Body of pancreas (tissue), 4 donors: ENCODE measurements at regions not wholly inside any gene's neighbourhood (a gene's known extent, or its start where the extent isn't known, plus 50 kb on each side); places are given as distances from the start of the nearest gene placed in this dataset.

ENCODE experiments used
- POLR2A ChIP-seq, 3 donors: fragments of 450-650 bp; IDR thresholded peaks; one replicate each; pipeline ENCODE4 v1.6.1; 2016; ENCODE audit warnings: antibody characterized with exemption in 3 of 3, mild to moderate bottlenecking in 2 of 3
- TF ChIP-seq, protein P1 (sequence below), 7 experiments: fragments of 450-650 bp in 4 of 7; fragments of 200-600 bp in 3 of 7; sonication (generic) in 3 of 7; IDR thresholded peaks; one replicate each; pipeline ENCODE4 v1.5.1; 2016 to 2019; ENCODE audit warnings: antibody characterized with exemption in 7 of 7

DNA sequence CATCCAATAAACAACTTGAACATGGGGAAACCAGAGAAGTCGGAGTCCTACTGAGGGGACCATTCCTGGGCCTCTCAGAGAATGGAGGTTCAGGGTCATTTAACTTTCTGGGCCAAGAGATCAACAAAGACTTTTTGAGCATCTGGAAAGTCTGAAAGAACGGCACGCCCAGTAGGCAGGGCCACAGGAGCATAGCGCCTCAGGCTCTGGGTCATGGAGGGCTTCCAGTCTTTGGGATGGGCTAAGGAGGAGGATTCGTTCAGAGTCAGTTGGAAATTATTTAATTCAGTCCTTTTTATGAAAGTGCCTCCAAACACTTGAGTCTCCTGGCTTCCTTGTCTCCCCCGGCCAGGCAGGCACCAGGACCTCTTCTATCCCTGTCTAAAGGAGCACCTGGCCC is 101.1 kb upstream of the GLI2 start:
- TF ChIP-seq, protein P1, sequence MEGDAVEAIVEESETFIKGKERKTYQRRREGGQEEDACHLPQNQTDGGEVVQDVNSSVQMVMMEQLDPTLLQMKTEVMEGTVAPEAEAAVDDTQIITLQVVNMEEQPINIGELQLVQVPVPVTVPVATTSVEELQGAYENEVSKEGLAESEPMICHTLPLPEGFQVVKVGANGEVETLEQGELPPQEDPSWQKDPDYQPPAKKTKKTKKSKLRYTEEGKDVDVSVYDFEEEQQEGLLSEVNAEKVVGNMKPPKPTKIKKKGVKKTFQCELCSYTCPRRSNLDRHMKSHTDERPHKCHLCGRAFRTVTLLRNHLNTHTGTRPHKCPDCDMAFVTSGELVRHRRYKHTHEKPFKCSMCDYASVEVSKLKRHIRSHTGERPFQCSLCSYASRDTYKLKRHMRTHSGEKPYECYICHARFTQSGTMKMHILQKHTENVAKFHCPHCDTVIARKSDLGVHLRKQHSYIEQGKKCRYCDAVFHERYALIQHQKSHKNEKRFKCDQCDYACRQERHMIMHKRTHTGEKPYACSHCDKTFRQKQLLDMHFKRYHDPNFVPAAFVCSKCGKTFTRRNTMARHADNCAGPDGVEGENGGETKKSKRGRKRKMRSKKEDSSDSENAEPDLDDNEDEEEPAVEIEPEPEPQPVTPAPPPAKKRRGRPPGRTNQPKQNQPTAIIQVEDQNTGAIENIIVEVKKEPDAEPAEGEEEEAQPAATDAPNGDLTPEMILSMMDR (IDR thresholded peaks at IDR 0.05) = no peak
- no peak for TF ChIP-seq POLR2A (IDR thresholded peaks at IDR 0.05)
